SK-N-SH (cell line): ENCODE measurements at regions not wholly inside any gene's neighbourhood (a gene's known extent, or its start where the extent isn't known, plus 50 kb on each side); places are given as distances from the start of the nearest gene placed in this dataset.

Experiments
- EP300 ChIP-seq, 2 experiments: IDR thresholded peaks; 2 replicates each; pipeline versions ENCODE4 v1.4.0 to v1.6.1; 2012; ENCODE audit warnings: borderline replicate concordance in 1 of 2, low read depth in 1 of 2, low read length in 1 of 2
- TAF1 ChIP-seq: IDR thresholded peaks from 2 replicates; pipeline ENCODE4 v1.6.1; 2012; ENCODE audit warnings: low read depth, mild to moderate bottlenecking, low read length, moderate library complexity, borderline replicate concordance

- TF ChIP-seq EP300 (IDR thresholded peaks at IDR 0.05; ENCODE audit: borderline replicate concordance in 1 of 2, low read depth in 1 of 2, low read length in 1 of 2), result no peak
- TF ChIP-seq TAF1, result no peak
Observed at GRCh38 chr20:50368813-50369224, 141.4 kb upstream of the PTPN1 start.
